Neural progenitor cell (in vitro differentiated cells): ENCODE measurements at regions not wholly inside any gene's neighbourhood (a gene's known extent, or its start where the extent isn't known, plus 50 kb on each side); places are given as distances from the start of the nearest gene placed in this dataset.

Experiments
- DNase-seq: peaks from one replicate; pipeline ENCODE4 v3.0.0-alpha.2; 2016; ENCODE audit warnings: low spot score
- H2AFZ ChIP-seq: fragments of 200-600 bp; sonication (generic); replicated peaks from 2 replicates; pipeline ENCODE4 v1.6.1; 2016; ENCODE audit warnings: antibody characterized with exemption
- H3F3A ChIP-seq: fragments of 200-600 bp; sonication (generic); 2 replicates; pipeline ENCODE4 v1.6.1; 2016; ENCODE audit warnings: antibody characterized with exemption, low read depth
- H3K27ac ChIP-seq: fragments of 200-600 bp; sonication (generic); 2 replicates; pipeline ENCODE4 v1.5.1; 2016; ENCODE audit warnings: mild to moderate bottlenecking
- H3K27me3 ChIP-seq: fragments of 200-600 bp; sonication (generic); 2 replicates; pipeline ENCODE4 v1.6.1; 2016; ENCODE audit warnings: mild to moderate bottlenecking, moderate library complexity
- H3K36me3 ChIP-seq: fragments of 200-600 bp; sonication (generic); 2 replicates; pipeline ENCODE4 v1.5.1; 2016
- H3K4me1 ChIP-seq: fragments of 200-600 bp; sonication (generic); 2 replicates; pipeline ENCODE4 v1.6.1; 2016; ENCODE audit warnings: mixed run types
- H3K4me2 ChIP-seq: fragments of 200-600 bp; sonication (generic); 2 replicates; pipeline ENCODE4 v1.6.1; 2016
- H3K4me3 ChIP-seq: fragments of 200-600 bp; sonication (generic); 2 replicates; pipeline ENCODE4 v1.5.1; 2016
- H3K79me2 ChIP-seq: fragments of 200-600 bp; sonication (generic); 2 replicates; pipeline ENCODE4 v1.6.1; 2016; ENCODE audit warnings: low read depth
- H3K9ac ChIP-seq: fragments of 200-600 bp; sonication (generic); 2 replicates; pipeline ENCODE4 v1.6.1; 2016
- H3K9me3 ChIP-seq: fragments of 200-600 bp; sonication (generic); 2 replicates; pipeline ENCODE4 v1.5.1; 2016; ENCODE audit warnings: low read depth
- H4K20me1 ChIP-seq: fragments of 200-600 bp; sonication (generic); 2 replicates; pipeline ENCODE4 v1.6.1; 2016; ENCODE audit warnings: low read depth
- H3K27ac Mint-ChIP-seq: 3 replicates; pipeline ENCODE4 v1.8.0; 2021; ENCODE audit warnings: mixed read lengths
- H3K27me3 Mint-ChIP-seq: 2 replicates; pipeline ENCODE4 v1.8.0; 2022; ENCODE audit warnings: low read depth, mild to moderate bottlenecking, inconsistent platforms, moderate library complexity, mixed read lengths; ENCODE audit not compliant: insufficient read depth
- H3K36me3 Mint-ChIP-seq: 3 replicates; pipeline ENCODE4 v1.8.0; 2021; ENCODE audit warnings: mixed read lengths
- H3K4me1 Mint-ChIP-seq: 3 replicates; pipeline ENCODE4 v1.8.0; 2021; ENCODE audit warnings: mixed read lengths
- H3K4me3 Mint-ChIP-seq: 3 replicates; pipeline ENCODE4 v1.8.0; 2021; ENCODE audit warnings: mild to moderate bottlenecking, moderate library complexity, mixed read lengths
- H3K9me3 Mint-ChIP-seq: 3 replicates; pipeline ENCODE4 v1.8.0; 2020; ENCODE audit warnings: mixed read lengths
- CTCF ChIP-seq: fragments of 200-600 bp; sonication (generic); IDR thresholded peaks from 2 replicates; pipeline ENCODE4 v1.5.1; 2017; ENCODE audit warnings: antibody characterized with exemption, mild to moderate bottlenecking
- EZH2 ChIP-seq: fragments of 200-600 bp; sonication (generic); IDR thresholded peaks from 2 replicates; pipeline ENCODE4 v1.6.1; 2017; ENCODE audit warnings: antibody characterized with exemption, mild to moderate bottlenecking, moderate library complexity
- EZH2phosphoT487 ChIP-seq: fragments of 200-600 bp; sonication (generic); IDR thresholded peaks from 2 replicates; pipeline ENCODE4 v1.6.1; 2017; ENCODE audit warnings: antibody characterized with exemption

GRCh38 chr15:69696946-69697345, 244.3 kb downstream of the RPLP1 start:
- Mint-ChIP-seq H3K27me3 (peaks cover 6% of the 10 kb centered on the region), H3K27ac (no peak overlapping the region), H3K4me1 (peaks cover 12% of the 10 kb centered on the region), H3K9me3 (peaks cover 2% of the 10 kb centered on the region), H3K4me3 (no peak overlapping the region), H3K36me3 (no peaks in the 10 kb centered on the region)
- Histone ChIP-seq H3K4me3 (no peak overlapping the region), H2AFZ (peak overlapping the region; percentile 53), H4K20me1 (no peaks in the 10 kb centered on the region), H3K36me3 (no peaks in the 10 kb centered on the region), H3K9me3 (no peaks in the 10 kb centered on the region), H3K4me2 (no peak overlapping the region), H3K79me2 (no peaks in the 10 kb centered on the region), H3F3A (no peaks in the 10 kb centered on the region), H3K27ac (no peak overlapping the region), H3K9ac (no peak overlapping the region), H3K4me1 (peaks cover 10% of the 10 kb centered on the region), H3K27me3 (no peaks in the 10 kb centered on the region)
- TF ChIP-seq EZH2phosphoT487: no peak
- TF ChIP-seq CTCF: no peak
- TF ChIP-seq EZH2: no peak
- no peak for DNase-seq

DNA sequence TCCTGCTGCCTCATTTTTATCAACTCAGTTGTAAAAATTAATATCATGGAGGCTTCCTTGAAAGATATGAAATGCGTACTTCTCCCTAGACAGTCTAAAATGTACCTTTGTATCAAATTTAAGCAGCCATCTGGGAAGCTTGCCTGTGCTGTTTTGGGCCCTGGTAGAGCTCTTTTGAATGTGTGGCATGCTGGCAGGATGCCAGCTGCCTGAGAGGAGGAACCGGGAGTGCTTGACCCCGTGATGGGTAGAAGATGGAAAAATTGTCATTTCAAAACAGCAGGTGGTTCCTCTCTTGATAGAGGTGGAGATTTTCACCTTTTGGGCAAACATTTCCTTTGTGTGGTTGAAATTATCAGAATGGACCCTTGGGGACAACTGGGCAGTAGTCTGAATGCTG, 245.3 kb downstream of the RPLP1 start:
- H3K36me3 Mint-ChIP-seq: no peaks in the 10 kb centered on the region
- H3K4me1 Mint-ChIP-seq: peaks cover 12% of the 10 kb centered on the region
- peaks cover 2% of the 10 kb centered on the region for H3K9me3 Mint-ChIP-seq
- no peaks in the 10 kb centered on the region for H3F3A ChIP-seq
- H3K27ac ChIP-seq: no peak overlapping the region
- H3K4me3 Mint-ChIP-seq: no peak overlapping the region
- no peak overlapping the region for H2AFZ ChIP-seq
- H3K36me3 ChIP-seq: no peaks in the 10 kb centered on the region
- no peak for DNase-seq
- H3K9me3 ChIP-seq: no peaks in the 10 kb centered on the region
- no peak overlapping the region for H3K9ac ChIP-seq
- peaks cover 6% of the 10 kb centered on the region for H3K27me3 Mint-ChIP-seq
- no peak overlapping the region for H3K4me3 ChIP-seq
- no peak overlapping the region for H3K4me2 ChIP-seq
- H4K20me1 ChIP-seq: no peaks in the 10 kb centered on the region
- no peak overlapping the region for H3K27ac Mint-ChIP-seq
- no peaks in the 10 kb centered on the region for H3K79me2 ChIP-seq
- no peak for TF ChIP-seq CTCF
- TF ChIP-seq EZH2: no peak
- TF ChIP-seq EZH2phosphoT487: no peak
- peaks cover 11% of the 10 kb centered on the region for H3K4me1 ChIP-seq
- H3K27me3 ChIP-seq: no peaks in the 10 kb centered on the region

DNA sequence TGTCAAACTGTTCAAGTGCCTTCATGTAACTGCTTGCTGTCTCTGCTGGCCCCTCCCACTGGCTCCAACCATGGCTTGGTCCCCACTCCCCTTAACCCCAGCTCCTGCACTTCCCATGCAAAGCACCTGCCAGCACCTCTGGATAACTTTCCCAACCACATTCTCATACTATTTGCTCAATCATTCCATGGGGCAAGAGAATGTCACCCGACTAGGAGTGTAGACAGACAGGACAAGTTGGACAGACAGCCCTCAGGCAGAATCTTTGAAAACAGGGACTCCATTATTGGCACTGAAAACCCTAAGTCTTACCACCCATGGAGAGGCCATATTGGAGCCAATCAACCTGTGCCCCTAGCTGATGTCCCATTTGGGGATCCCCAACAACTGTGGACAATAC, 246.5 kb downstream of the RPLP1 start:
- H3K27ac ChIP-seq: no peak overlapping the region
- no peak overlapping the region for H3K27ac Mint-ChIP-seq
- no peak overlapping the region for H2AFZ ChIP-seq
- peaks cover 6% of the 10 kb centered on the region for H3K27me3 Mint-ChIP-seq
- H3K9me3 ChIP-seq: no peaks in the 10 kb centered on the region
- no peaks in the 10 kb centered on the region for H3K36me3 Mint-ChIP-seq
- TF ChIP-seq EZH2phosphoT487 (no peak), CTCF (no peak), EZH2 (no peak)
- no peaks in the 10 kb centered on the region for H3K79me2 ChIP-seq
- H3K36me3 ChIP-seq: no peaks in the 10 kb centered on the region
- H3K9me3 Mint-ChIP-seq: peaks cover 2% of the 10 kb centered on the region
- peaks cover 11% of the 10 kb centered on the region for H3K4me1 ChIP-seq
- H4K20me1 ChIP-seq: no peaks in the 10 kb centered on the region
- H3K9ac ChIP-seq: no peak overlapping the region
- peaks cover 12% of the 10 kb centered on the region for H3K4me1 Mint-ChIP-seq
- no peak overlapping the region for H3K4me3 Mint-ChIP-seq
- H3K4me2 ChIP-seq: no peak overlapping the region
- no peak for DNase-seq
- H3K27me3 ChIP-seq: no peaks in the 10 kb centered on the region
- H3F3A ChIP-seq: no peaks in the 10 kb centered on the region
- no peak overlapping the region for H3K4me3 ChIP-seq

DNA sequence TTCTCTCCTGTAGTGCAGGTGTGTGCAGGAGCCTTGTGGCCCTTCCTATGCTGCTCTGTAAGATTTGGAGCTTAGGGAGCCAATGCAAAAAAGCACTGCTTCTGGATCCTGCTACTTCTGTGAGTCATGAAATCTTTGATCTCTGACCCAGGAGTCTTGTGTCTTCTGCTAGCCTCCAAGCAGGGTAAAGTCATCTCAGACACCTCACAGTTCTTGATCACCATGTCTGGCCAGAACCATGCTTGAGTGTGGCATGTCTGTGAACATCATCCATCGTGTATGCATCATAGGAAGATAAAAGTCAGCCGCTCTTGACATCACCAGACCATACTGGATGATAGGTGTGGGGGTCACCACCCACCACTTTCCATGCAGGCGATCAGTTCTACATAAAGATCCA, 247.8 kb downstream of the RPLP1 start:
- H3K79me2 ChIP-seq: no peaks in the 10 kb centered on the region
- no peak overlapping the region for H3K4me3 ChIP-seq
- peaks cover 6% of the 10 kb centered on the region for H3K27me3 Mint-ChIP-seq
- no peak overlapping the region for H3K27ac Mint-ChIP-seq
- peaks cover 2% of the 10 kb centered on the region for H3K9me3 Mint-ChIP-seq
- H3K9me3 ChIP-seq: no peaks in the 10 kb centered on the region
- H3K4me2 ChIP-seq: no peak overlapping the region
- H3K27me3 ChIP-seq: no peaks in the 10 kb centered on the region
- no peak overlapping the region for H3K9ac ChIP-seq
- no peak overlapping the region for H3K4me3 Mint-ChIP-seq
- H3K4me1 ChIP-seq: peaks cover 11% of the 10 kb centered on the region
- H3K4me1 Mint-ChIP-seq: peaks cover 12% of the 10 kb centered on the region
- DNase-seq: no peak
- no peaks in the 10 kb centered on the region for H3K36me3 Mint-ChIP-seq
- H2AFZ ChIP-seq: no peak overlapping the region
- TF ChIP-seq CTCF (no peak), EZH2phosphoT487 (no peak), EZH2 (no peak)
- no peaks in the 10 kb centered on the region for H4K20me1 ChIP-seq
- no peaks in the 10 kb centered on the region for H3K36me3 ChIP-seq
- no peaks in the 10 kb centered on the region for H3F3A ChIP-seq
- H3K27ac ChIP-seq: no peak overlapping the region
